NOMO-1 treated with DMSO at 0.1 percent for 48 hours (cell line): ENCODE measurements at regions not wholly inside any gene's neighbourhood (a gene's known extent, or its start where the extent isn't known, plus 50 kb on each side); places are given as distances from the start of the nearest gene placed in this dataset.
A peak's percentile ranks its signal among the peaks of the same experiment; 100 is the strongest.

Source experiments
- DNase-seq: peaks from one replicate; lab custom pipeline; 2025; ENCODE audit not compliant: unreplicated experiment; lab: John Stamatoyannopoulos, UW

DNA sequence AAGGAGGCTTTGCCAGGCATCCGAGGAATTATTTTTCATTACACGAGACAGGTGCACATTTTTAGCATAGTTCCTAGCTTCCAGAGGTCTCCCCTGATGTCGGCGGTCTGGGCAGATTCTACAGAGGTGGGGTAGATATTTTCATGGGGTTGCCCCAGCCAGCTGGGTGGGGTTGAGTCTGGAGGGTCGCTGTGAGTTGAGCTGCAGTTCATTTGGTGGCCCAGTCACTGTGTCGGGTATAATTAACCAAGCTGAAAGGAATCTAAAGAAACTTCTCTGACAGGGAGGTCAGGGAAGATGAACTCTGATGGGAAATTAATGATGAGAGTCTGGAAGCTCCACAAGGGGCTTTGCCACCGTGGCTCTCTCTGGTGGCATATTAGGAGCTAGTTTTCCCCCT is 233.7 kb upstream of the NAV2 start:
- no peak for DNase-seq

- no peak for DNase-seq
Measured at GRCh38 chr11:19474954-19475721, 234.4 kb upstream of the E2F8 start.

DNA sequence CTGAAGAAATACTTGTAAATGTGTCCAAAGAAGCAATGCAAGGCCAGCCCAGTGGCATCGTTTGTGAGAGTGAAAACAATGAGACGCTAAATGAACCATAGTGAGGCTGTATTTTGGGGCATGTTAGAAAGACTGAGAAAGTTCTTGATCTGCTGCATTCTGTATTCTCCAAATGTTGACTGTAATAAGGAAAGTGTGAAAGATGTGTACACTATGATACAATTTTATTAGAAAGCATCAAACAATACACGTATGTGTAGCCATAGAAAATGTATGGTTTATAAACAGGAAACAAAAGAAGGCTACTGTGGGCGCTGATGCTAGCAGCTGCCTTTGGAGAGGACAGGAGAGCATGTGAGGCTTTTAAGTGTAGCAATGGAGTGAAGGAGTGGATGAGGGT is 233.5 kb upstream of the E2F8 start:
- no peak for DNase-seq

DNA sequence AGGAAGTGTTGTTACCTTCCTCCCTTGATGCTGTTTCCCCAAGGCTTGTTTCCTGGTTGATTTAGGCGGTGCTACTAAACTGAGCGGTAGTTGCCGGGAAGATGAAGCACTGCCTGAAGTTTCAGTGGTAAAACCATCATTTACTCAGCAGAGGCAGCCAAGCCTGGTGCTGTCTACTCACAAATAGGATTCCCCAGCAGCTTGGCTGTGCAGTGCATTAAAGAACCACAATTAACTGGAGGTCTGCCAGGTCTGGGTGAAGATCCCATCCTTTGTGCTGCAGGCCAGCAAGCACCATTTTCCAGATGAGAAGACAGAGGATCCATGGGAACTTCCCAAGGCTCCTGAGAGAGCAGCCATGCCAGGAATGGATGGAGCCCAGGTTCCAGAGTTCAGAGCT is 231.9 kb upstream of the E2F8 start:
- DNase-seq: no peak

DNA sequence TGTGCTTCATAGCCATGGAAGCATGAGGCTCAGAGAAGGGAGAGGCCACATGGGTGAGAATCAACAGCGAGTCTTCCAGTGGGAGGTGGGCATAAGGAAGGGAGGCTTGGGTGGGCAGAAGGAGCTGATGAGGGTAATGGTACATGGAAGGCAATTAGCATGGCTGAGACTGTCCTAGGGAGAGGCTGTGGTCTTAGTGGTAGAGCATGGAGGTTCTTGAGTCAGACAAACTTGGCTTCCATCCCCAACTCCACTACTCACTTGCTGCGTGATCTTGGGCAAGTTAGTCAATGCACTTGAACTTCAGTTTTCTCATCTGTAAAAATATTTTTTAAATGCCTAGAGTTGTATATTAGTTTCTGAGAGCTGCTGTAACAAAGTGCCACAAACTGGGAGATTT is 227.2 kb upstream of the E2F8 start:
- no peak for DNase-seq

DNA sequence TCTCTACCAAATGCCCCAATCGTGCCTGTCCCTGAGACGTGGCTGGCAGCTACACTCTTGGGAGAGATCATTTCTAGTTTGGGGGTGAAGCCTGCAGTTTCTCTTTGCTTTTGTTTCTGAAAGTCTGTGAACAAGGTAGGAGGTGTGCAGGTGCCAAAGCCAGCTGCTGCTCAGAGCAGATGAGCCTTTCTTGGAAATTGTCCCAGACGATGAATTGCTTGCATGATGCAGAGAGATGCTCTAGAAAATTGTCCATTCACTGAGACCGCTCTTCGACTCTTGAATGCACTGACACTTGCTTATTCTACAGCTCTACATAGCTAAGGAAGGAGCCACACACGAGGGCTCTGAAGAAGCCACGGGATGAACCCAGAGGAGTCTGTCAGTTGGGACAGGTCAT is 225.6 kb upstream of the E2F8 start:
- no peak for DNase-seq

- no peak for DNase-seq
Measured at GRCh38 chr11:19463976-19464375, 223.2 kb upstream of the E2F8 start.

DNA sequence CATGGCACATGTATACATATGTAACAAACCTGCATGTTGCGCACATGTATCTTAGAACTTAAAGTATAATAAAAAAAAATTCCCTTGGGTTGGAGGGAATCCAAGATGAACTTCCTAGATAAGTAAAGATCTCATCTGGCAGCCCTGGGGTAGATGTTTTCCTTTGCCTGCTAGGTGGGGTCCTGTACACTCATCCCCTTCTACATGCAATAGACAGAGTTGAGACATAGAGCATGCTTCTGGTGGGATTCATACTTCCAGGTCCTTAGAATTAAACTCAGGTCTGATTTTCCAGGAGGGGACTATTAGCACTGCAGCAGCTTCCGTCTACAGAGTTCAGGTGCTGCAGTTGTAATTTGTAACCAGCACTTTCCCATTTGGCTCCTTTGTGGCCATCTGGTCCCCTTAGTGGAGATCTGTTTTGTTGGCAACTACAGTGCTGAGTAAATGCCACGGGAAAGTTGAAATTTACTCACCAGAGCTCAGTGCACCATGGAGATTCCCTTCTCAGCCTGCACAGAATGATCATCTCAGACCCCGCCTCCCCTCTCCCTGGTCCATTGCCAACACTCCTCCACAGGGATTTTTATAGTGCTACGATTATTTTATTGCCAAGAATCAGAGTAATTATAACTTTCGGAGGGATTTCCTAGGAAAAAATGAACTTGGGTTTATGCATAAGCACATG is 220.1 kb upstream of the E2F8 start:
- DNase-seq: no peak

DNA sequence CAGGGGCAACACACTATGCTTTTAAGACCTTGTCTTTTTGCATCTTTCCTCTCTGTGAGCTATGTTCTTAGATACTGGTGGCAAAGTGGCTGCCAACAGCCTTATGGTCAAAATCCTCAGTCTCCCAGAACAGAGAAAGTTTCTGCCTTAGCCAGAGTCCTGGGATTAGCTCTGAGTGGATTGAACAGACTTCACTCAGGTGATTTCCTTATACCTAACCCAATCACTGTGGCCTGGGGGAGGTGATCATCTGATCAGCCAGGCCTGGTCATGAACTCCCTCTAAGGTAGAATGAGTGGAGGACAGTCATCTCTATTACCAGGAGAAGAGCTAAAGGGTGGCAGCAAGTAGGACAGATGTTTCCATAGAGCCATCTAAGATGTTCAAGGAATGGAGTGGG is 218.5 kb upstream of the E2F8 start:
- no peak for DNase-seq

- DNase-seq: no peak
Measured at GRCh38 chr11:19458721-19459120, 218.0 kb upstream of the E2F8 start.

DNA sequence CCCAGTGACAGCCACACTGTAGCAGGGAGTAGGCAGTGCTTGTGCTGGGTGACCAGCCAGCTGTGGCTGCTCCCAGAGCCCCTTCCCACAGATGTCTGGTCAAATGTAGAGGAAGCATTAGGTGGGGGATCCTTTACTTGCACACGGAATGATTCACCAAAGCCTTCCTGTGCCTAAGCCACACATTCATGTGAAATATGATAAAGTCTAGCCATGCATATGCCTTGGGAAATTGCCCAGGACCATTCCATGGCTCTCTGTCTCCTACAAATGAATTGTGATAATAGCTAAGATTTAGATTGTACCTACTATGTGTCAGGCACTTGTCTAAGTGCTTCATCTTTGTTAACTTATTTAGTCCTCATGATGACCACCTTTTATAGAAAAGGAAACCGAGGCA is 217.5 kb upstream of the E2F8 start:
- DNase-seq: no peak

DNA sequence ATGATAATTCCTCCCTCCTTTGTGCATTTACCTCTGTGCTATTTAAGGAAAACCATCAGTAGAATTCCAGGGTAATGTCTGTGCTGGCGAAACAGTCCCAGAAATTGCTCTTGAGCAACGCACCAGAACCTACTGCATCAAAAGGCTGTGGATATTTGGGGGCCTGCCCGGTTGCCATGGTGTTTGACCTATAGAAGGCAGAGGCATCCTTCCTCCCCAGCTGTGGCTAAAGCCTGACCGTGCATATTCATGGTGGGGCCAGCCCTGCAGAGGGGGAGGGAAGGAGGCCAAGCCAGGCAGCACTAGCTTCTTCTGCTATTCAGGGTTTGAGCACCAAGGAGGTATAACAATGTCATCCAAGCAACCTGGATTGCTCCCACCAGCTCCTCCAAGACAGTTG is 215.0 kb upstream of the E2F8 start:
- DNase-seq: no peak

GRCh38 chr11:19453651-19454257 is 213.0 kb upstream of the E2F8 start:
- DNase-seq: no peak

DNA sequence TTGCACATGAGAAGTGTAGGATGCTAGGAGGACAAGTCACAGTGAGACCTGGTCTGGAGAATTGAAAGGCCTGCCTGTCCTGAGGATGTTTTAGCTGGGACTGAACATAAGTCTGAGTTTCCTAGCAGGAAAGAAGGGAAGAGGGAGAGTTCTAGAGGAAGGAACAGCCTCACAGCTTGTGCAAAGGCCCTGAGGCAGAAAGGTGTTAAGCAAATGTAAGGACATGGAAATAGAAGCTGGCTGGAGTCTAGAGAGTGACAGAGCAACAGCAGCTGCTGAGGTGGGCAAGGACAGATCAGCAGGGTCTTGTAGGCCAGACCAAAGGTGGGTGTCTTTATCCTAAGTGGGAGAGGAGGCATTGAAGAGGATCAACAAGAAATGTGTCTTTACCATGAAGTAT is 210.9 kb upstream of the E2F8 start:
- DNase-seq: no peak

DNA sequence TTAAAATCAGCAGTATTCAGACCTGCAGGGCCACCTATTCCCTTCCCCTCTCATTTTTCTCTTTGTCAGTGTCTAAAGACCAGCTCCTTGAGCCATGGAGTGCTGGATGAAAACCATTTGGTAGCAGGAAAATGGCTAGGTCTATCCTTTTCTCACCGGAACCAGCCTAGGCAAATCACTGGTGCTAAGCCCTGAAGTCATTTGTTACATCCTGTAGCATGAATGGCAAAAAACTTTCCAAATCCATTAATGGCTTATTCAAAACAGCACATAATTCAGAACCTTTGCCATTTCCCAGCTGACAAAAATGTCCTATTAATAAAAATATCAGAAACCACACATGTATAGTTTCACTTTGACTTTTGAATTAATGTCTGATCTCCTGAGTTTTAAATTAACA is 209.5 kb upstream of the E2F8 start:
- DNase-seq: no peak

- no peak for DNase-seq
Measured at GRCh38 chr11:19448651-19449050, 207.9 kb upstream of the E2F8 start.

GRCh38 chr11:19447150-19447566 is 206.4 kb upstream of the E2F8 start:
- no peak for DNase-seq

- DNase-seq: no peak
Measured at GRCh38 chr11:19445771-19446170, 205.0 kb upstream of the E2F8 start.

DNA sequence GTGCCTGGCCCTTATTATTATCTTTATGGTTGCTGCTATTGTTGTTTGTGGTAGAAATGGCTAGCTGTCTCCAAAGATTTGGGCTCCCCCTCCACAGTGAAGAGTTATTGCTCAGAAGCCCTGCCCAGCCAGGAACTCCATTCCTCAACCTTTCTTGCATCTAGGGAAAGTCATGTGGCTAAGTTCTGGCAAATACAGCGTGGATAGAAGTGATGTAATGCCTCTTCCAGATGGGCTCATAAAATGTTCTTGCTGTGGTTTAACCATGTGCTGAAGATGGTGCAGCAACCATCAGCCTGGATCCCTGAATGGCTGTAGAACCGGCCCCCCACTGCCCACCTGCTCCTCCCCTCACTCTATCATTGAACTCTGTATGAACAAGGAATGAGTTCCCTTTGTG is 203.5 kb upstream of the E2F8 start:
- DNase-seq: no peak

GRCh38 chr11:19442554-19442910 is 201.8 kb upstream of the E2F8 start:
- no peak for DNase-seq

- DNase-seq: peak; percentile 89
Measured at GRCh38 chr11:19441752-19442553, 201.2 kb upstream of the E2F8 start.

DNA sequence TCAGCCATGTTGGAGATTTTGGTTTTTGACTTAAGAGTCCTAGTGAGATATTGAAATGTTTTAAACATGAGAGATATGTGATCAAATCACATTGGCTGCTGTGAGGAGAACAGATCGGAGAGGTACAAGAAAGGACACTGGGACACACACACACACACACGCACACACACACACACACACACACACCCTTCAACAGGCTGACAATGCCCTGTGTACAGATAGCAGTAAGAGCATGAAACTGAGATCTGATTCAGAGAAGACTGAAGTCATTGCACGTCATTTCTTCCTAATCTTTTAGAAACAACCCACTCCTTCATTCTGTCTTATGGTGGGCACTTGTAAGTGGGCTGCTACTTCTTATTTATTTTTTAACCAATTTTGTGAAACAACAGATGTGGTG is 200.5 kb upstream of the E2F8 start:
- no peak for DNase-seq
